ENCODE measurements at regions not wholly inside any gene's neighbourhood (a gene's known extent, or its start where the extent isn't known, plus 50 kb on each side); places are given as distances from the start of the nearest gene placed in this dataset.

DNA sequence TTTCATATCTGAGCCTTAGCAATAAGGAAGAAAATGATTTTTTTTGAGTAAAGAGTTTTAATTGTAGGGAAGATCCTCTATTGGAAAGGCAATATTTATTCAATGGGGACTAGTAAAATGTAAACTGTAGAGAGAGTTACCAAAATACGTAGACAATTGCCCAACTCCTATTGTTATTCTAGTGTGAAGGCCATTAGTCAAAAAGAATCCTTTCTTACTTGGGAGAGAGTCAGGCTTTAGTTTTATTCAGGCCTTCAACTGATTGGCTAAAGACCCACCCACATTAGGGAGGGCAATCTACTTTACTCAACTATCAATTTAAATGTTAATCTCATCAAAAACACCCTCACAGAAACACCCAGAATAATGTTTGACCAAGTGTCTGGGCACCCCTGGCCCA is 485.8 kb upstream of the ATXN7L3B start:
- TF ChIP-seq, protein P1, sequence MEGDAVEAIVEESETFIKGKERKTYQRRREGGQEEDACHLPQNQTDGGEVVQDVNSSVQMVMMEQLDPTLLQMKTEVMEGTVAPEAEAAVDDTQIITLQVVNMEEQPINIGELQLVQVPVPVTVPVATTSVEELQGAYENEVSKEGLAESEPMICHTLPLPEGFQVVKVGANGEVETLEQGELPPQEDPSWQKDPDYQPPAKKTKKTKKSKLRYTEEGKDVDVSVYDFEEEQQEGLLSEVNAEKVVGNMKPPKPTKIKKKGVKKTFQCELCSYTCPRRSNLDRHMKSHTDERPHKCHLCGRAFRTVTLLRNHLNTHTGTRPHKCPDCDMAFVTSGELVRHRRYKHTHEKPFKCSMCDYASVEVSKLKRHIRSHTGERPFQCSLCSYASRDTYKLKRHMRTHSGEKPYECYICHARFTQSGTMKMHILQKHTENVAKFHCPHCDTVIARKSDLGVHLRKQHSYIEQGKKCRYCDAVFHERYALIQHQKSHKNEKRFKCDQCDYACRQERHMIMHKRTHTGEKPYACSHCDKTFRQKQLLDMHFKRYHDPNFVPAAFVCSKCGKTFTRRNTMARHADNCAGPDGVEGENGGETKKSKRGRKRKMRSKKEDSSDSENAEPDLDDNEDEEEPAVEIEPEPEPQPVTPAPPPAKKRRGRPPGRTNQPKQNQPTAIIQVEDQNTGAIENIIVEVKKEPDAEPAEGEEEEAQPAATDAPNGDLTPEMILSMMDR (IDR thresholded peaks at IDR 0.05; ENCODE audit: low read depth, low read length, missing input control), result no peak
- no peak for TF ChIP-seq ATF3 (IDR thresholded peaks at IDR 0.05)
- no peak for TF ChIP-seq REST (IDR thresholded peaks at IDR 0.05)
- TF ChIP-seq MAX (IDR thresholded peaks at IDR 0.05), result no peak
- no peak for TF ChIP-seq YY1 (IDR thresholded peaks at IDR 0.05)
- no peak for TF ChIP-seq HNF4G (IDR thresholded peaks at IDR 0.05)
- no peak for TF ChIP-seq RAD21 (IDR thresholded peaks at IDR 0.05)
- no peak for TF ChIP-seq ZBTB33 (IDR thresholded peaks at IDR 0.05)
- TF ChIP-seq JUND (IDR thresholded peaks at IDR 0.05), result no peak
- TF ChIP-seq TAF1 (conservative IDR thresholded peaks at IDR 0.05), result no peak
- TF ChIP-seq GABPA (IDR thresholded peaks at IDR 0.05 in 1 of 2, conservative IDR thresholded peaks at IDR 0.05 in 1 of 2), result no peak
